GM23338 (cell line): ENCODE measurements at regions not wholly inside any gene's neighbourhood (a gene's known extent, or its start where the extent isn't known, plus 50 kb on each side); places are given as distances from the start of the nearest gene placed in this dataset.

Experiments
- ATAC-seq: fragments of 200-7000 bp; cut with Tn5 transposase; 3 replicates; pipeline ENCODE4 v1.9.1; 2020
- DNase-seq: peaks from one replicate; pipeline ENCODE4 v3.0.0-alpha.2; 2015; ENCODE audit warnings: low spot score
- H2AFZ ChIP-seq: fragments of 200-600 bp; sonication (generic); 2 replicates; pipeline ENCODE4 v1.8.0; 2016; ENCODE audit warnings: antibody characterized with exemption, mild to moderate bottlenecking, moderate library complexity
- H3F3A ChIP-seq: fragments of 200-600 bp; sonication (generic); replicated peaks from 2 replicates; pipeline ENCODE4 v1.8.0; 2017; ENCODE audit warnings: antibody characterized with exemption, mixed run types, low read depth
- H3K27ac ChIP-seq: fragments of 200-600 bp; sonication (generic); 2 replicates; pipeline ENCODE4 v1.6.1; 2016; ENCODE audit warnings: low read depth
- H3K27me3 ChIP-seq: fragments of 200-600 bp; sonication (generic); 2 replicates; pipeline ENCODE4 v1.8.0; 2016; ENCODE audit warnings: mild to moderate bottlenecking, mixed run types, moderate library complexity; ENCODE audit not compliant: insufficient read depth
- H3K36me3 ChIP-seq: fragments of 200-600 bp; sonication (generic); 2 replicates; pipeline ENCODE4 v1.8.0; 2016; ENCODE audit warnings: mild to moderate bottlenecking; ENCODE audit not compliant: insufficient read depth
- H3K4me1 ChIP-seq: fragments of 200-600 bp; sonication (generic); 2 replicates; pipeline ENCODE4 v1.8.0; 2016; ENCODE audit warnings: mild to moderate bottlenecking, moderate library complexity; ENCODE audit not compliant: insufficient read depth
- H3K4me2 ChIP-seq: fragments of 200-600 bp; sonication (generic); 2 replicates; pipeline ENCODE4 v1.7.1; 2017; ENCODE audit warnings: mixed run types
- H3K4me3 ChIP-seq: fragments of 200-600 bp; sonication (generic); 2 replicates; pipeline ENCODE4 v1.6.1; 2016; ENCODE audit warnings: mixed run types
- H3K79me2 ChIP-seq: fragments of 200-600 bp; sonication (generic); replicated peaks from 2 replicates; pipeline ENCODE4 v1.8.0; 2017; ENCODE audit warnings: mild to moderate bottlenecking; ENCODE audit not compliant: insufficient read depth
- H3K9me2 ChIP-seq: fragments of 200-600 bp; sonication (generic); 2 replicates; pipeline ENCODE4 v1.8.0; 2017; ENCODE audit not compliant: insufficient read depth
- H4K20me1 ChIP-seq: fragments of 200-600 bp; sonication (generic); replicated peaks from 2 replicates; pipeline ENCODE4 v1.8.0; 2017; ENCODE audit warnings: mild to moderate bottlenecking; ENCODE audit not compliant: insufficient read depth
- H3K27ac Mint-ChIP-seq: 2 replicates; pipeline ENCODE4 v1.8.0; 2020; ENCODE audit warnings: inconsistent platforms, mild to moderate bottlenecking, moderate library complexity, mixed read lengths
- H3K27me3 Mint-ChIP-seq: 3 replicates; pipeline ENCODE4 v1.8.0; 2022; ENCODE audit warnings: low read depth, mild to moderate bottlenecking, moderate library complexity, mixed read lengths, inconsistent platforms; ENCODE audit not compliant: insufficient read depth, poor library complexity
- H3K36me3 Mint-ChIP-seq: 3 replicates; pipeline ENCODE4 v1.8.0; 2021; ENCODE audit warnings: low read depth, mild to moderate bottlenecking, inconsistent platforms, moderate library complexity, mixed read lengths
- H3K4me1 Mint-ChIP-seq: 3 replicates; pipeline ENCODE4 v1.8.0; 2020; ENCODE audit warnings: mild to moderate bottlenecking, inconsistent platforms, mixed read lengths
- H3K4me3 Mint-ChIP-seq: 3 replicates; pipeline ENCODE4 v1.8.0; 2021; ENCODE audit warnings: moderate library complexity, mild to moderate bottlenecking, inconsistent platforms, mixed read lengths
- H3K9me3 Mint-ChIP-seq: 3 replicates; pipeline ENCODE4 v1.8.0; 2020; ENCODE audit warnings: moderate library complexity, mild to moderate bottlenecking, inconsistent platforms, mixed read lengths
- CREB1 ChIP-seq: fragments of 250-450 bp; sonication (Bioruptor Pico); IDR thresholded peaks from 2 replicates; pipeline ENCODE4 v1.5.0; 2020; ENCODE audit warnings: low read depth, mild to moderate bottlenecking, moderate library complexity
- EZH2 ChIP-seq: fragments of 200-600 bp; sonication (generic); IDR thresholded peaks from one replicate; pipeline ENCODE4 v1.8.0; 2017; ENCODE audit warnings: antibody characterized with exemption, mild to moderate bottlenecking, low read depth; ENCODE audit not compliant: unreplicated experiment
- EZH2phosphoT487 ChIP-seq: fragments of 200-600 bp; sonication (generic); IDR thresholded peaks from one replicate; pipeline ENCODE4 v1.8.1; 2018; ENCODE audit warnings: antibody characterized with exemption; ENCODE audit not compliant: unreplicated experiment
- NANOG ChIP-seq: IDR thresholded peaks from 2 replicates; pipeline ENCODE4 v1.6.1; 2016; ENCODE audit warnings: antibody characterized with exemption, borderline replicate concordance
- POLR2AphosphoS5 ChIP-seq: IDR thresholded peaks from 2 replicates; pipeline ENCODE4 v1.6.1; 2016; ENCODE audit warnings: antibody characterized with exemption, low read depth
- ZNF114 ChIP-seq: fragments of 250-450 bp; sonication (Bioruptor Pico); IDR thresholded peaks from 2 replicates; pipeline ENCODE4 v1.5.0; 2020; ENCODE audit warnings: mild to moderate bottlenecking, moderate library complexity
- TF ChIP-seq, protein P1 (sequence below), 2 experiments: fragments of 200-600 bp in 1 of 2; sonication (generic) in 1 of 2; conservative IDR thresholded peaks; 2 replicates each; pipeline versions ENCODE4 v1.5.1 to v1.6.1; 2016 to 2017; ENCODE audit warnings: antibody characterized with exemption in 2 of 2, low read depth in 2 of 2, mild to moderate bottlenecking in 2 of 2, moderate library complexity in 1 of 2
- TF ChIP-seq, protein P2 (sequence below): IDR thresholded peaks from one replicate; pipeline ENCODE4 v1.6.1; 2018; ENCODE audit warnings: antibody characterized with exemption; ENCODE audit not compliant: unreplicated experiment
- TF ChIP-seq, protein P3 (sequence below): IDR thresholded peaks from 2 replicates; pipeline ENCODE4 v1.6.1; 2016; ENCODE audit warnings: antibody characterized with exemption
- TF ChIP-seq, protein P4 (sequence below): fragments of 250-450 bp; sonication (Bioruptor Pico); IDR thresholded peaks from 2 replicates; pipeline ENCODE4 v1.5.0; 2020; ENCODE audit warnings: mild to moderate bottlenecking, moderate library complexity

DNA sequence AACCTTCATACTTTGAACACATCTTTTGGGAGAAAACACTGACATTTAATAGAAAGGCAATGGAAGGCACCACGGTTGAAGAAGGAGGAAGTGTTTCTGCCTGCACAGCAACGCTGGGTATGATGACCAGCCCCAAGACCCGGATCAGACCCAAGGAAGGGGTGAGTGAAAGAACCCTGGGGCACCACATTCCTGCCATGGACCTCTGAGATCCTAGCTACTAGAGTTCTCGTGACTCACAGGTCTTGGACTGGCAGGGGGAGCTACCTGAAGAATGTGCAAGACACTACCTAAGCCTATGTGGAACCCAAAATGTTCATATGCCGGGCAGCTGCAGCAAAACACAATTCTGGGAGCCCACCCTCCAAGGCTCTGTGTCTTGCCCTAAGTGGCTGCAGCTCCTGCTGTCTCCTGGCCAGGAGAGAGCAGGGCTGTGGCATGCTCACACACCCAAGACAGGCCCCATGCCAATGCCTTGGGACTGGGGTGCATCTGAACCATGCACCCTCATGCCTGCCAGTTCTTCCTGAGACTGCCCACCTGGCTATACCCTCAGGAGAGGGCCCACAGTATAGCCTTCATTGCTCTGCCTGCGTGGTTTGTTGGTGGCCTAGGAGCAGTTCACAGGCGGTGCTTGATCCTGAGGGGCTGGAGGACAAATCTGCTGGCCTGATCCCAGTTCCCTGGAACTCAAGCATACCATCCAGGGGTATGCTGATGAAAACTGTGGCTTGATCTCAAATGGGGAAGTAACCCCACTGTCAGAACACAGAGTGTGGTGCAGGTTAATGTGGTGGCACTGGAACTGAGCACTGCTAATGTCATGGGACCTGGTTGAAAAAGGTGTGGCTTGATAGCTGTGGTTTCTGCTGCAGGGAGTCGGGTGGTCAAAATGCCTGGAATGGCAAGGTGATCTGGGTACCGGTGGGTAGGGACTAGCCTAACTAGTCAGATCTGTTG, 353.3 kb upstream of the ARHGEF26 start (continued):
- TF ChIP-seq, protein P1, sequence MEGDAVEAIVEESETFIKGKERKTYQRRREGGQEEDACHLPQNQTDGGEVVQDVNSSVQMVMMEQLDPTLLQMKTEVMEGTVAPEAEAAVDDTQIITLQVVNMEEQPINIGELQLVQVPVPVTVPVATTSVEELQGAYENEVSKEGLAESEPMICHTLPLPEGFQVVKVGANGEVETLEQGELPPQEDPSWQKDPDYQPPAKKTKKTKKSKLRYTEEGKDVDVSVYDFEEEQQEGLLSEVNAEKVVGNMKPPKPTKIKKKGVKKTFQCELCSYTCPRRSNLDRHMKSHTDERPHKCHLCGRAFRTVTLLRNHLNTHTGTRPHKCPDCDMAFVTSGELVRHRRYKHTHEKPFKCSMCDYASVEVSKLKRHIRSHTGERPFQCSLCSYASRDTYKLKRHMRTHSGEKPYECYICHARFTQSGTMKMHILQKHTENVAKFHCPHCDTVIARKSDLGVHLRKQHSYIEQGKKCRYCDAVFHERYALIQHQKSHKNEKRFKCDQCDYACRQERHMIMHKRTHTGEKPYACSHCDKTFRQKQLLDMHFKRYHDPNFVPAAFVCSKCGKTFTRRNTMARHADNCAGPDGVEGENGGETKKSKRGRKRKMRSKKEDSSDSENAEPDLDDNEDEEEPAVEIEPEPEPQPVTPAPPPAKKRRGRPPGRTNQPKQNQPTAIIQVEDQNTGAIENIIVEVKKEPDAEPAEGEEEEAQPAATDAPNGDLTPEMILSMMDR (conservative IDR thresholded peaks at IDR 0.05; ENCODE audit: low read depth in 2 of 2) = no peak
- no peak for TF ChIP-seq EZH2
- TF ChIP-seq, protein P2, sequence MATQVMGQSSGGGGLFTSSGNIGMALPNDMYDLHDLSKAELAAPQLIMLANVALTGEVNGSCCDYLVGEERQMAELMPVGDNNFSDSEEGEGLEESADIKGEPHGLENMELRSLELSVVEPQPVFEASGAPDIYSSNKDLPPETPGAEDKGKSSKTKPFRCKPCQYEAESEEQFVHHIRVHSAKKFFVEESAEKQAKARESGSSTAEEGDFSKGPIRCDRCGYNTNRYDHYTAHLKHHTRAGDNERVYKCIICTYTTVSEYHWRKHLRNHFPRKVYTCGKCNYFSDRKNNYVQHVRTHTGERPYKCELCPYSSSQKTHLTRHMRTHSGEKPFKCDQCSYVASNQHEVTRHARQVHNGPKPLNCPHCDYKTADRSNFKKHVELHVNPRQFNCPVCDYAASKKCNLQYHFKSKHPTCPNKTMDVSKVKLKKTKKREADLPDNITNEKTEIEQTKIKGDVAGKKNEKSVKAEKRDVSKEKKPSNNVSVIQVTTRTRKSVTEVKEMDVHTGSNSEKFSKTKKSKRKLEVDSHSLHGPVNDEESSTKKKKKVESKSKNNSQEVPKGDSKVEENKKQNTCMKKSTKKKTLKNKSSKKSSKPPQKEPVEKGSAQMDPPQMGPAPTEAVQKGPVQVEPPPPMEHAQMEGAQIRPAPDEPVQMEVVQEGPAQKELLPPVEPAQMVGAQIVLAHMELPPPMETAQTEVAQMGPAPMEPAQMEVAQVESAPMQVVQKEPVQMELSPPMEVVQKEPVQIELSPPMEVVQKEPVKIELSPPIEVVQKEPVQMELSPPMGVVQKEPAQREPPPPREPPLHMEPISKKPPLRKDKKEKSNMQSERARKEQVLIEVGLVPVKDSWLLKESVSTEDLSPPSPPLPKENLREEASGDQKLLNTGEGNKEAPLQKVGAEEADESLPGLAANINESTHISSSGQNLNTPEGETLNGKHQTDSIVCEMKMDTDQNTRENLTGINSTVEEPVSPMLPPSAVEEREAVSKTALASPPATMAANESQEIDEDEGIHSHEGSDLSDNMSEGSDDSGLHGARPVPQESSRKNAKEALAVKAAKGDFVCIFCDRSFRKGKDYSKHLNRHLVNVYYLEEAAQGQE = no peak
- TF ChIP-seq EZH2phosphoT487 = no peak
- no peak for TF ChIP-seq NANOG
- TF ChIP-seq, protein P3, sequence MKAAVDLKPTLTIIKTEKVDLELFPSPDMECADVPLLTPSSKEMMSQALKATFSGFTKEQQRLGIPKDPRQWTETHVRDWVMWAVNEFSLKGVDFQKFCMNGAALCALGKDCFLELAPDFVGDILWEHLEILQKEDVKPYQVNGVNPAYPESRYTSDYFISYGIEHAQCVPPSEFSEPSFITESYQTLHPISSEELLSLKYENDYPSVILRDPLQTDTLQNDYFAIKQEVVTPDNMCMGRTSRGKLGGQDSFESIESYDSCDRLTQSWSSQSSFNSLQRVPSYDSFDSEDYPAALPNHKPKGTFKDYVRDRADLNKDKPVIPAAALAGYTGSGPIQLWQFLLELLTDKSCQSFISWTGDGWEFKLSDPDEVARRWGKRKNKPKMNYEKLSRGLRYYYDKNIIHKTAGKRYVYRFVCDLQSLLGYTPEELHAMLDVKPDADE = no peak
- TF ChIP-seq CREB1 = no peak

DNA sequence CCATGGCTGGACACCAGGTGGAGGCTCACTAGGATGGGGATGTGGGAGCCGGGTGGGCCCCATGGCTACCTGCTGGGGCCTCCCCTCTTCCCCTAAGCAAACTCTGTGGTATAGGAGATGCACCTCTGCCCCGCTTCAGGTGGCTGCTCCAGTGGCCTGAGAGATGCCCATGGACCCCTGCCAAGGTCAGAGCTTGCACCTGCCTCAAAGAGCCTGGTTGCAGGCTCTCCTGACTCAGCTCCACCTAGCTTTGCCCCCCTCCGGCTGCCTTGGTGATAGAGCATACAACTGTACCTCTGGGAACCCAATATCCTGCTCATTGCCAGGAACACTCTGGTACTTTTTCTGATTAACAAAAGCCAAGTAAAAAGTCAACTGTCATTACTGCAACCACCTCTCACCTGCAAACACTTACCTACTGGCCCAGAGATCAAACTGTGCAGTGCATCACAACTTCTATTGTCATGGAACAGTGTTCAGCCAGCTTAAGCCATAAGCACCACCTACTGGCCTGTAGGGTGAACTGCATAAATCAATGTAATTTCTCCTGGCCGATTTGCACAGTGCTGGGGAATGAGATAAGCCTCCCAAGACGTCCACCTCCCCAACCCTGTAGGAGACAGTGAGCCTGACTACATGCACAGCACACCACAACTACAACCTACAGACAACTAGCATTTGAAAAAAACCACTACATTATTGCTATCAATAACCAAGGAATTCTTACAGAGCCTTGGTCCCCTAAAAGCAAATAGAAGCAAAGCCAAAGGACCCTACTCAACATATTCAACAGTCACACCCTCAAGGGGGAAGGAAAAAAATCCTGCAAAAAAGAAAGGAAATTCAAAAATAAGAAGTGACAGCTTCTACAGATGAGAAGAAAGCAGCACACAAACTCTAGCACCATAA, 352.4 kb upstream of the ARHGEF26 start:
- ATAC-seq (peak; percentile 99), DNase-seq (peak; percentile 81)
- Mint-ChIP-seq H3K27ac (no peak overlapping the region), H3K9me3 (peaks cover 12% of the 10 kb centered on the region; the same call in 1 of the 3 replicates), H3K36me3 (no peaks in the 10 kb centered on the region), H3K4me1 (no peaks in the 10 kb centered on the region), H3K27me3 (no peaks in the 10 kb centered on the region), H3K4me3 (no peak overlapping the region)
- Histone ChIP-seq H4K20me1 (no peaks in the 10 kb centered on the region), H3K27ac (no peak overlapping the region), H3F3A (no peaks in the 10 kb centered on the region), H3K4me3 (no peak overlapping the region), H3K79me2 (no peaks in the 10 kb centered on the region), H2AFZ (no peak overlapping the region), H3K4me2 (no peak overlapping the region), H3K9me2 (no peaks in the 10 kb centered on the region), H3K36me3 (no peaks in the 10 kb centered on the region), H3K4me1 (no peaks in the 10 kb centered on the region), H3K27me3 (no peaks in the 10 kb centered on the region)
- TF ChIP-seq, protein P4, sequence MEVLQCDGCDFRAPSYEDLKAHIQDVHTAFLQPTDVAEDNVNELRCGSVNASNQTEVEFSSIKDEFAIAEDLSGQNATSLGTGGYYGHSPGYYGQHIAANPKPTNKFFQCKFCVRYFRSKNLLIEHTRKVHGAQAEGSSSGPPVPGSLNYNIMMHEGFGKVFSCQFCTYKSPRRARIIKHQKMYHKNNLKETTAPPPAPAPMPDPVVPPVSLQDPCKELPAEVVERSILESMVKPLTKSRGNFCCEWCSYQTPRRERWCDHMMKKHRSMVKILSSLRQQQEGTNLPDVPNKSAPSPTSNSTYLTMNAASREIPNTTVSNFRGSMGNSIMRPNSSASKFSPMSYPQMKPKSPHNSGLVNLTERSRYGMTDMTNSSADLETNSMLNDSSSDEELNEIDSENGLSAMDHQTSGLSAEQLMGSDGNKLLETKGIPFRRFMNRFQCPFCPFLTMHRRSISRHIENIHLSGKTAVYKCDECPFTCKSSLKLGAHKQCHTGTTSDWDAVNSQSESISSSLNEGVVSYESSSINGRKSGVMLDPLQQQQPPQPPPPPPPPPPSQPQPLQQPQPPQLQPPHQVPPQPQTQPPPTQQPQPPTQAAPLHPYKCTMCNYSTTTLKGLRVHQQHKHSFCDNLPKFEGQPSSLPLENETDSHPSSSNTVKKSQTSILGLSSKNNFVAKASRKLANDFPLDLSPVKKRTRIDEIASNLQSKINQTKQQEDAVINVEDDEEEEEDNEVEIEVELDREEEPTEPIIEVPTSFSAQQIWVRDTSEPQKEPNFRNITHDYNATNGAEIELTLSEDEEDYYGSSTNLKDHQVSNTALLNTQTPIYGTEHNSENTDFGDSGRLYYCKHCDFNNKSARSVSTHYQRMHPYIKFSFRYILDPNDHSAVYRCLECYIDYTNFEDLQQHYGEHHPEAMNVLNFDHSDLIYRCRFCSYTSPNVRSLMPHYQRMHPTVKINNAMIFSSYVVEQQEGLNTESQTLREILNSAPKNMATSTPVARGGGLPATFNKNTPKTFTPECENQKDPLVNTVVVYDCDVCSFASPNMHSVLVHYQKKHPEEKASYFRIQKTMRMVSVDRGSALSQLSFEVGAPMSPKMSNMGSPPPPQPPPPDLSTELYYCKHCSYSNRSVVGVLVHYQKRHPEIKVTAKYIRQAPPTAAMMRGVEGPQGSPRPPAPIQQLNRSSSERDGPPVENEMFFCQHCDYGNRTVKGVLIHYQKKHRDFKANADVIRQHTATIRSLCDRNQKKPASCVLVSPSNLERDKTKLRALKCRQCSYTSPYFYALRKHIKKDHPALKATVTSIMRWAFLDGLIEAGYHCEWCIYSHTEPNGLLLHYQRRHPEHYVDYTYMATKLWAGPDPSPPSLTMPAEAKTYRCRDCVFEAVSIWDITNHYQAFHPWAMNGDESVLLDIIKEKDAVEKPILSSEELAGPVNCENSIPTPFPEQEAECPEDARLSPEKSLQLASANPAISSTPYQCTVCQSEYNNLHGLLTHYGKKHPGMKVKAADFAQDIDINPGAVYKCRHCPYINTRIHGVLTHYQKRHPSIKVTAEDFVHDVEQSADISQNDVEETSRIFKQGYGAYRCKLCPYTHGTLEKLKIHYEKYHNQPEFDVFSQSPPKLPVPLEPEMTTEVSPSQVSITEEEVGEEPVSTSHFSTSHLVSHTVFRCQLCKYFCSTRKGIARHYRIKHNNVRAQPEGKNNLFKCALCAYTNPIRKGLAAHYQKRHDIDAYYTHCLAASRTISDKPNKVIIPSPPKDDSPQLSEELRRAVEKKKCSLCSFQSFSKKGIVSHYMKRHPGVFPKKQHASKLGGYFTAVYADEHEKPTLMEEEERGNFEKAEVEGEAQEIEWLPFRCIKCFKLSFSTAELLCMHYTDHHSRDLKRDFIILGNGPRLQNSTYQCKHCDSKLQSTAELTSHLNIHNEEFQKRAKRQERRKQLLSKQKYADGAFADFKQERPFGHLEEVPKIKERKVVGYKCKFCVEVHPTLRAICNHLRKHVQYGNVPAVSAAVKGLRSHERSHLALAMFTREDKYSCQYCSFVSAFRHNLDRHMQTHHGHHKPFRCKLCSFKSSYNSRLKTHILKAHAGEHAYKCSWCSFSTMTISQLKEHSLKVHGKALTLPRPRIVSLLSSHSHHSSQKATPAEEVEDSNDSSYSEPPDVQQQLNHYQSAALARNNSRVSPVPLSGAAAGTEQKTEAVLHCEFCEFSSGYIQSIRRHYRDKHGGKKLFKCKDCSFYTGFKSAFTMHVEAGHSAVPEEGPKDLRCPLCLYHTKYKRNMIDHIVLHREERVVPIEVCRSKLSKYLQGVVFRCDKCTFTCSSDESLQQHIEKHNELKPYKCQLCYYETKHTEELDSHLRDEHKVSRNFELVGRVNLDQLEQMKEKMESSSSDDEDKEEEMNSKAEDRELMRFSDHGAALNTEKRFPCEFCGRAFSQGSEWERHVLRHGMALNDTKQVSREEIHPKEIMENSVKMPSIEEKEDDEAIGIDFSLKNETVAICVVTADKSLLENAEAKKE (CRISPR knock-in tag) = no peak
- TF ChIP-seq ZNF114 (CRISPR knock-in tag) (no peak), POLR2AphosphoS5 (no peak)
